ENCODE measurements at regions not wholly inside any gene's neighbourhood (a gene's known extent, or its start where the extent isn't known, plus 50 kb on each side); places are given as distances from the start of the nearest gene placed in this dataset.

- ATAC-seq: no peak
- Histone ChIP-seq H3K27ac (ENCODE audit: low read length) (no peak overlapping the region), H3K4me3 (ENCODE audit: low read length) (no peak overlapping the region), H3K4me1 (ENCODE audit: control insufficient read depth, insufficient read depth, low read length) (peaks cover 2% of the 10 kb centered on the region), H3K36me3 (ENCODE audit: control insufficient read depth, insufficient read depth, low read length) (no peaks in the 10 kb centered on the region), H3K9me3 (ENCODE audit: control insufficient read depth, insufficient read depth, low read length) (no peaks in the 10 kb centered on the region), H3K27me3 (ENCODE audit: control insufficient read depth, insufficient read depth, low read length) (no peaks in the 10 kb centered on the region)
- no peak overlapping the region for H3K4me3 Mint-ChIP-seq
- TF ChIP-seq, protein P1, sequence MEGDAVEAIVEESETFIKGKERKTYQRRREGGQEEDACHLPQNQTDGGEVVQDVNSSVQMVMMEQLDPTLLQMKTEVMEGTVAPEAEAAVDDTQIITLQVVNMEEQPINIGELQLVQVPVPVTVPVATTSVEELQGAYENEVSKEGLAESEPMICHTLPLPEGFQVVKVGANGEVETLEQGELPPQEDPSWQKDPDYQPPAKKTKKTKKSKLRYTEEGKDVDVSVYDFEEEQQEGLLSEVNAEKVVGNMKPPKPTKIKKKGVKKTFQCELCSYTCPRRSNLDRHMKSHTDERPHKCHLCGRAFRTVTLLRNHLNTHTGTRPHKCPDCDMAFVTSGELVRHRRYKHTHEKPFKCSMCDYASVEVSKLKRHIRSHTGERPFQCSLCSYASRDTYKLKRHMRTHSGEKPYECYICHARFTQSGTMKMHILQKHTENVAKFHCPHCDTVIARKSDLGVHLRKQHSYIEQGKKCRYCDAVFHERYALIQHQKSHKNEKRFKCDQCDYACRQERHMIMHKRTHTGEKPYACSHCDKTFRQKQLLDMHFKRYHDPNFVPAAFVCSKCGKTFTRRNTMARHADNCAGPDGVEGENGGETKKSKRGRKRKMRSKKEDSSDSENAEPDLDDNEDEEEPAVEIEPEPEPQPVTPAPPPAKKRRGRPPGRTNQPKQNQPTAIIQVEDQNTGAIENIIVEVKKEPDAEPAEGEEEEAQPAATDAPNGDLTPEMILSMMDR (IDR thresholded peaks at IDR 0.05): no peak
- H3K4me1 Mint-ChIP-seq: no peaks in the 10 kb centered on the region
- intact Hi-C loops (cut with micrococcal nuclease): no loop called here
- H3K27ac Mint-ChIP-seq: no peak overlapping the region
- no peaks in the 10 kb centered on the region for H3K36me3 Mint-ChIP-seq
- DNase-seq: no peak
- H3K27me3 Mint-ChIP-seq (ENCODE audit: low read depth in 2 of 2): peaks cover 22 to 28% of the 10 kb centered on the region in 2 donors
- 92% methylated on average over 7 of the region's 7 CpGs for WGBS (ENCODE audit: insufficient coverage)
- no peaks in the 10 kb centered on the region for H3K9me3 Mint-ChIP-seq
Observed at GRCh38 chr1:229106526-229107125, 164.3 kb upstream of the RAB4A start.

- Mint-ChIP-seq H3K4me1 (no peaks in the 10 kb centered on the region), H3K36me3 (no peaks in the 10 kb centered on the region), H3K9me3 (no peaks in the 10 kb centered on the region), H3K27ac (no peak overlapping the region), H3K27me3 (ENCODE audit: low read depth in 2 of 2) (peaks cover 20 to 21% of the 10 kb centered on the region in 2 donors), H3K4me3 (no peak overlapping the region)
- ATAC-seq (no peak), DNase-seq (no peak)
- TF ChIP-seq, protein P1 (IDR thresholded peaks at IDR 0.05): no peak
- WGBS (ENCODE audit: insufficient coverage): 95% methylated on average over 6 of the region's 6 CpGs
- Histone ChIP-seq H3K36me3 (ENCODE audit: control insufficient read depth, insufficient read depth, low read length) (no peaks in the 10 kb centered on the region), H3K9me3 (ENCODE audit: control insufficient read depth, insufficient read depth, low read length) (no peaks in the 10 kb centered on the region), H3K4me1 (ENCODE audit: control insufficient read depth, insufficient read depth, low read length) (peaks cover 2% of the 10 kb centered on the region), H3K4me3 (ENCODE audit: low read length) (no peak overlapping the region), H3K27me3 (ENCODE audit: control insufficient read depth, insufficient read depth, low read length) (no peaks in the 10 kb centered on the region), H3K27ac (ENCODE audit: low read length) (no peak overlapping the region)
- intact Hi-C loops (cut with micrococcal nuclease): no loop called here
Observed at GRCh38 chr1:229107304-229107815, 163.6 kb upstream of the RAB4A start.

GRCh38 chr1:229107972-229108371, 162.9 kb upstream of the RAB4A start:
- ATAC-seq (peak in 1 of 3 donors; percentile 37), DNase-seq (no peak)
- intact Hi-C loops (cut with micrococcal nuclease): no loop called here
- H3K36me3 ChIP-seq (ENCODE audit: control insufficient read depth, insufficient read depth, low read length): no peaks in the 10 kb centered on the region
- no peaks in the 10 kb centered on the region for H3K9me3 ChIP-seq (ENCODE audit: control insufficient read depth, insufficient read depth, low read length)
- H3K9me3 Mint-ChIP-seq: no peaks in the 10 kb centered on the region
- TF ChIP-seq, protein P1 (IDR thresholded peaks at IDR 0.05): no peak
- H3K4me1 Mint-ChIP-seq: no peaks in the 10 kb centered on the region
- H3K27ac ChIP-seq (ENCODE audit: low read length): no peak overlapping the region
- H3K27ac Mint-ChIP-seq: no peak overlapping the region
- H3K36me3 Mint-ChIP-seq: no peaks in the 10 kb centered on the region
- no peaks in the 10 kb centered on the region for H3K27me3 ChIP-seq (ENCODE audit: control insufficient read depth, insufficient read depth, low read length)
- H3K4me3 Mint-ChIP-seq: no peak overlapping the region
- 56% methylated on average over 1 of the region's 2 CpGs for WGBS (ENCODE audit: insufficient coverage)
- H3K27me3 Mint-ChIP-seq (ENCODE audit: low read depth in 2 of 2): peaks cover 15 to 17% of the 10 kb centered on the region in 2 donors
- H3K4me3 ChIP-seq (ENCODE audit: low read length): no peak overlapping the region
- H3K4me1 ChIP-seq (ENCODE audit: control insufficient read depth, insufficient read depth, low read length): peaks cover 2% of the 10 kb centered on the region
